Activated T-helper 1 cell treated with Interleukin-2 at 50 U/mL for 16 hours (primary cell): ENCODE measurements at regions not wholly inside any gene's neighbourhood (a gene's known extent, or its start where the extent isn't known, plus 50 kb on each side); places are given as distances from the start of the nearest gene placed in this dataset.

Experiments used
- DNase-seq: peaks from one replicate; pipeline ENCODE4 v3.0.0-alpha.2; 2020; ENCODE audit warnings: low read depth

DNA sequence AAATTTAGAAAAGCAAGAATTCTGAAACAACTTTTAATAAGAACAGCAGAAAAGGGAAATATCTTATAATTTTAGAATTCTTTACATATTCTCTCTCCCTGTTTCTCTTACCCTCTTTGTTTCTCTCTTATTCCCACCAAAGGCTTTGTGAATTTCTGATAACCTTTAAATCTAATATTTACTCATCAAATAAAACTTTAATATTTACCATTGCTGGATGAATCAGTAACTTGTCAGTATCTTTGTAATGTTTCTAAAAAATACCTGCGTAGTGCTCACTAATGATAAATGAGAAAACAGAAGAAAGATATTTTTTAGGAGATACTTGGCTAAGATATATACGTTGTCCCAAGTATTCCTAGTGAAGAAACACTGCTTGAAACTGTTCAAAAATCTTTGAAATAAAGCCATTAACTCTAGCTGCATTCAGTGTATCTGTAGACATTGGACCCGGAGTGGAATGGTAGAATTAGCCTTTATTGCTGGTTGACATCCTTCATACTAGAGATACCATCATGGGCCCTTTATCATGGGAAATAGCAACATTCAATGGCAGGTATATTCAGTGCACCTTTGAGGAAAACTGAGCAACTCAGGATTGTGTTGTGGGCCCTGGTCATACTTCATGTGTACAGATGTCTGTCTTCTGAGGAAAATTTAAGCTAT, 2160.4 kb downstream of the MAT2B start:
- no peak for DNase-seq

DNA sequence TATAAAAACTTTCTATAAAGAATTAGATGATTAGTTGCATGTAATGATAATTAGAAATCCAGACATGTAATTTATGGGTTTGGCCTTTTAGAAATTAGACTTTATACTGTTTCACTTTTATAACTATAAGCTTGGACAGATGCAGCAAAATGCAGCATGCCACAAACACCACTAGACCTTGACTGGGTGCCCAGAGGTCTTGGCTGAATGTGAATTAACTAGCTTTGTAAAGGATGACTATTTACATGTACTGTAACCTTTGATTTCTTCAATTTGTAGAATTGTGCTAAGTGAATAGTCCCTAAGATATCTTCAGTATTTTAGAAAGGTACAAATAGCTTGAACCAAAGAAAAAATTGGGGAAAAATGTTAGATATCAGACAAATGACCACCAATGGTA, 2168.1 kb downstream of the MAT2B start:
- no peak for DNase-seq

DNA sequence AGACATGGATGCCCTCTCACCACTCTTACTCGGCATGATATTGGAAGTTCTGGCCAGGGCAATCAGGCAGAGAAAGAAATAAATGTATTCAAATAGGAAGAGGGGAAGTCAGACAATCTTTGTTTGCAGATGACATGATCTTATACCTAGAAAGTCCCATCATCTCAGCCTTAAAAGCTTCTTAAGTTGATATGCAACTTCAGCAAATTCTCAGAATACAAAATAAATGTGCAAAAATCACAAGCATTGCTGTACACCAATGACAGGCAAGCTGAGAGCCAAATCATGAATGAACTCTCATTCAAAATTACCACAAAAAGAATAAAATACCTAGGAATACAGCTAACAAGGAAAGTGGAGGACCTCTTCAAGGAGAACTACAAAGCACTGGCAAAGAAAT, 2190.4 kb downstream of the MAT2B start:
- DNase-seq: no peak

DNA sequence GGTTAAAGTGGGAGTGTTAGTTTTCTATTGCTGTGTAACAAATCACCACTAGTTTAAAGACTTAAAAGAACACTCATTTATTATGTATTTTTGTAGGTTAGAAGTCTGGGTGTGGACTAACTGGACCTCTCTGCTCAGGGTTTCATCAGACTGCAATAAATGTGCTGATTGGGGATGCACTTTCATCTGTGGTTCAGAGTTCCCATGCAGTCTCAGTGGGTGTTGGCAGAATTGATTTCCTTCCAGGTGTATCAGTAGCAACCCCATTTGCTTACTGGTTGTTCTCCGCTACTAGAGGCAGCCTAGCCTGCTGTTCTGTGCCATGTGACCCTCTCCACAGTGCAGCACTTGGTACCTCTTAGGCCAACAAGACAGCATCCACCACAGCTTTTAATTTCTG, 2200.5 kb downstream of the MAT2B start:
- no peak for DNase-seq

DNA sequence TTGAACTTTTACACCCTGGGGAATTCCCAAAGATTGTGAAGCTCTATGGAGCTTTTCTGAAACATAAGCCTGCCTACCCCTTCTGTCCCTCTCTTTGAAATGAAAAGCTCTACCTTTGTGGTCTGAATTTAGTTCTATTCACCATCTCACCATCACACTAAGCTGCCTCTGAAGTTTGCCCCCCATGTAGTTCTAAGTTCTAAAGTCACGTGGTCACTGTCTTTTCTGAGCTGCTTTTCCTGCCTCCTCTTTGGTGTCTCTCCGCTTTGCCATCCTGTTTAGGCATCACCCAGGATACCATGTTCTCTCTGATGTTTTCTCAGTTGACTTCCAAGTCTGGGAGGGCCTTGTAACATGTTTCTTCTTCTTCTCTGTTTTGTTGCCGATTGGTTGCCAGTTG, 2206.6 kb downstream of the MAT2B start:
- DNase-seq: no peak

DNA sequence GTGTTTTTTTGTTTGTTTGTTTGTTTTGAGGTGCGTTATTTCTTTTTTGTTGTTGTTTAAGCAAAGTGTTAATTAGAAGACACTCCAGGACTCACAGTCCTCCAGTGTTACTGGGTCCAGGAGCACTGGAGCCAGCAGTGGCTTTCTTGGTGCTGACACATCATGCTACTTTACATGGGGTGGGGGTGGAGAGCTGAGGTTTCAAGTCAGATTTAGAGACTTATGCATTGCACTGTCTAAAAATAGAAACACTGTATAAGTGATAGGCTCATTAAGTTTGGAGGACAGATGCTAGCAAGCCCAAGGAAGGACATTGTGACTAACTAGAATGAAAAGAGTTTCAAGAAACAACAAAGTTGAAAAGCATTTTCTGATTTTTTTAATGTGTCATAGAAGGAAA, 2209.2 kb downstream of the MAT2B start:
- DNase-seq: no peak

DNA sequence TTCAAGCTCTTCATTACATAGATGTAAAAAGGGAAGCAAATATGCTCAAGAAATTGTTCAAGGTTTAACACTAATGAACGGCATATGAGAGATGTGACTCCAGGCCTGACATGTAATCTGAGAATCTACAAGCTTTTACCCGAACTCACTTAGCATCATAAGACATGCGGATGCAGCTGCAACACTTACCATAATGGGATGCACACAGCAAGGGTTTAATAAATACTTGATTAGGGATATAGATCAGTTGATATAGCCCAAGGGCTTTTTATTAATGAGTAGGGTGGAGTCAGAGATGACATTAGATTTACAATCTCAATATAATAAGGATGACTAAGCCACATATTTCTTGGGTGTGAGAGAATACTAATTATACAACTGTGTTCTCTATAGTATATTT, 2215.5 kb downstream of the MAT2B start:
- DNase-seq: no peak

DNA sequence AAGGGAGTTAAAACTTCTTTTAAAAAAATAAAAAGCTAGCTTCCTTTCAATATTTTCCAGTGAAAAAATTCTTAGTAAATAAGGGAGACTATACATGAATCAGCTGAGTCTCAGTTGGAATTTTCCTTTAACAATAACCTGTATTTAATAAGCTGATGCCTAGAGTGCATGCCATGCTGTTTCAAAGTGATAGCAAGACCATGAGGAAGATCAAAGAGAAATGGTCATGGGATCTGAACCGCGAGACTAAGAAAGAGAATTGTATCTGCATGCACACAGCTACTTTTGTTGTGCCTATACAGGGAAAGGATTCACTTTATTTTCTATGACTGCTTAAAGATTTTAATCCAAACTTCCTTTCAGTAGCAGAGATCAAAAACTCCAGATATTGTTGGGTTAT, 2217.0 kb downstream of the MAT2B start:
- DNase-seq: no peak

DNA sequence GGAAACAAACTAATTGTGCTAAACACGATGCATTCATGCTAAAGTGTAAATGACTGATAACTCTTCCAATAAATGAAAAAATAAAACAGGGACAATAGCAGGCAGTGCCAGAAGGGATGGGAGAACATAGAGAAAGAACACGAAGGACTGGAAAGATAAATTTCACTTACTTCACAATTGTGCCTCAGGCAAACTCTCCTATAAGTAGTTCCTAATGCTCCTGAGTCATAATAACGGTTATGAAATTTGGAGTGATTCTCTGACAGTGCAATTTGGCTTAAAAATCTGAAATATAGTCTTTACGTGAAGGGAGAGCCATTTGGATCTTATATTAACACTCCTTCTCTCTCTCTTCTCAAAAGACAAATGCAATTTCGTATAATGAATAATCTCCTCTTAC, 2218.5 kb downstream of the MAT2B start:
- DNase-seq: no peak

DNA sequence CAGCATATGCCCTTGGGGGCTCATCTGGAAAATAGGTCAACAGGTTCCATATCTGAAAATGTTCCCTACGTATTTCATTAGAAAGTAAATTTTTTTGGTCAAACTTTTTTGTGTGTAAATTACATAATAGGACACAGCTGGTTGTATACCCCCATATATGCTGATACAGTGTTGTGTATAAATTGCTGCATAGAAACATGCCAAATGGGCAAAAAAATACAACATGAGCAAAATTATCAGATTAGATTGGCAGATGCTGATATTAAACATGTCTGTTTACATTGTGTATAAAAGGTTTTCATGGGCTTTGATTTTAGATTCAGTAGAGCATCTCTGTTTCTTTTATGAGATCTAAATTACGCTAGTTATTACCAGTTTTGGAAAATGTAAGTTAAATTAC, 2223.0 kb downstream of the MAT2B start:
- DNase-seq: no peak

DNA sequence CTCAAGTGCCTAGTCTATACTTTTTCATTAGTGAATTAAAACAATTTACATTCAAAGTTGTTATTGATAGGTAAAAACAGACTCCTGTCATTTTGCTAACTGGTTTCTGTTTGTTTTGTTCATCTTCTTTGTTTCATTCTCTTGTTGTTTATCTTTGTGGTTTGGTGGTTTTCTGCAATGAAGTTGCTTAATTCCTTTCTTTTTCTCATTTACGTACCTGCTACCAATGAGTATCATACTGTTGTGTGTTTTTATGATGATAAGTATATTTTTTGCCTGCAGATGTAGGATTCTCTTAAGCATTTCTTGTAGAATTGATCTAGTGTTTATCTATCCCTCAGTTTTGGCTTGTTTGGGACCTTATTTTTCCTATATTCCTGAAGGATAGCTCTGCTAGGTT, 2230.0 kb downstream of the MAT2B start:
- no peak for DNase-seq

DNA sequence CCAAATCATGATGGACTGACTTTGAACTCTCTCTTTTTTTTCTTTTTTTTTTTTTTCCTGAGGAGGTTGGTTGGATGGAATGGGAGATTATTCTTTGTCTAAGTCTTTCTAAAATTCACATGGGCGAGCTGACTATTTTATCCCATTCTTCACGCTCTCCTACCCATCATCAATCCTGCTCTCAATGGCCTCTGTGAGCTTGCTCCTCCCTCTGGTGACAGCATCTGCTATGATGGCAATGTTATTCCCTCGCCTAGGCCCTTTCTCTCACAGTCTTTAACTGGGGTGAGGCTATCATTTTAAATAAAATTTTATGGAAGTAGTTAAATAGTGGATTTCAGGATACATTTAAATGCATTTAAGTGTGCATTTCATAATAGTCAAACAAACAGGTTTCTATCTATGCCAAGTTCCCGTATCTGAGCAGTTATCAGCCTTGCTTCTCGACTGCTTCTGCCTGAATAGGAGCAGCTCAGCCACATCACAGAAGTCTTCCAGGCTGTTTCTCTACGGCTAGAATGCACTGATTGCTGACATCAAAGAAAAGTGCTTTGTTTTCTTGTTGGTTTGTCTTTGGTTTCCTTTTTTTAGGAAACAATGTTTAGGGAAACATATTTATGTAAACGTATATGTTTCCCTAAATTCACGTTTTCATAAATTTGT, 2233.8 kb downstream of the MAT2B start:
- DNase-seq: no peak

DNA sequence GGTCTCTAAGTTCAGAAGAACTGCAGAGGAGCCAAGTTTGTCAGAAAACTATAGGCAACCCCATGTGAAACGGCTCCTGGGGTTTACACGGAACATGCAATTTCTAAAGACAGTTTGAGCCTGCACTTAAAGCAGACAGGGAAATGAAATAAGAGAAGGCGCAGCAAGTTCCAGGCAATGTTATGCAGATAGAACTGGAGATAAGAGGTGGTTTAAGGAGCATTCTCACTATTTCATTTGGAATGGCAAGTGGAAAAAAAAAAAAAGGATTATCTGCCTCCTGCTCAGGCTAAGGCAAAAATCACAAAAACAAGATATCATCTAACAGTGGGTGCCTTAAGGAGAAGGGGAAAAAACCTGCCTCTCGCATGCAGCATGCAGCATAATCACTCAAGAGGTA, 2252.4 kb downstream of the MAT2B start:
- DNase-seq: no peak

DNA sequence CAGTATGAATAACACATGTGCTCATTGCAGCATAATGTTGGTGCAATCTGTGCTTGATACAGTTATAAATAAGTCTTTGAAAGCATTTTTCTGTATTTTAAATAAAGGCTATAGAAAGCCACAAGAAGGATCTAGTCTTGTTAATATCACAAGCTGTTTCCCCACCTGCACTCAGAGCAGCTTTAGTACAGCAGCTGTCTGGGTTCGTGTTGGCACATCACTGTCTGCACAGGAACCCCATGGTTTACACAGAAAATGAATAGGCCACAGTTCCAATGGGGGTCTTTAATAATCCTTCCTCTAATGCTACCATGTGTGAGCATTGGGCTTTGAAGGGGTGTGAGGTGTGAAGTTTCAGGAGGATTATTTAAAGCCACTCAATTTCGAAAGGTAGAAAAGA, 2269.7 kb downstream of the MAT2B start:
- no peak for DNase-seq

DNA sequence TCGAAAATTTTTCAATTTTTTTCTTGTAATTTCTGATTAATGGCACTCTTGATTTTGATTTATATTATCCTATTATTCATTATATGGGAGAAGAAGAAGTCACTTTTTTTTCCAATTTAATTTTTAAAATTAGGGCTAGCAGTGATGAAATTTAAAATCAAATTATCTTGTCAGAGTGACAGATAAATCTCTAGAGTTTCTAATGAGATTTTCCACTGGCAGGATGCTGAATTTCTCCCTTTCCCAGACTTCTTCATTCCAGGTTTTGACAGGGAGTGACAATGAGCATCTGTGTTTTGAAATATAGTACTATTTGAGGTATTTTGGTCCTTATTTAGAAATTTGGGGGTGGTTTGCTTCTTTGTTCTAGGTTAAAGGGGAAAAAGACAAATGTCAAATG, 2274.1 kb downstream of the MAT2B start:
- DNase-seq: no peak

DNA sequence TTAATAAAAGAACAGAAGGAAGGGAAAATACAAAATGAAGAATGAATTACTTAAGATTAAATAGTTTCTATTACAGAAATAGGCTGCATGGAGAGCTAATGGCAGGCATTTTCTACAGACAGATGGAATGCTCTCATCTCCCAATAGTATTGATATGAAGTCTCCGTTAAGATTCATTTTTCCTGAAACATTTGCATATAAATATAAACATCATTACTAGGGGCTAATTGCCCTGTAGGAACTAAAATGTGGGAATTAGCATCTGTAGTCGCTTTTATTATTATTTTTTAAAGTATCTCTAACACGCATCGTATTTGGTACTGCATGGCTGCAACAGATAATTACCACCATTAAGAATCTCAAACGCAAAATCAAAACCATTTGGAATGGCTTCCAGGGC, 2275.5 kb downstream of the MAT2B start:
- DNase-seq: no peak

DNA sequence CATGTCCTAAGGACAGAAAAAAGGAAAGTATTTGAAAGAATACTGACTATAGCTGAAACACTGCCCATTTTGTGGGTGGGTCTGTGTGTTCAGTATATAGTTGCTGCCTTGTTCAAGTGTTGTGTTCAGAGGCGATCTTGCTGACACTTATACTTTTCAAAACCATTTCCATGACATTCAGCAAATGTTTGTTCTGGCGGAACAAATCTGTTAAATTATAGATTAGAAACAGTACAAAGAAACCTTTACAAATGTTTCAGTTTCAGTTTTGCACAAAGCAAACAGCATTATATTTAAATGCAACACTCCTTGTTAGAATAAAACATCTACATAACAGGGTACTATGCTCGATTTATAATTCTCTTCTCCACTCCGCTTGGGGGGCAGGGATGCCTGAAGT, 2276.3 kb downstream of the MAT2B start:
- no peak for DNase-seq

DNA sequence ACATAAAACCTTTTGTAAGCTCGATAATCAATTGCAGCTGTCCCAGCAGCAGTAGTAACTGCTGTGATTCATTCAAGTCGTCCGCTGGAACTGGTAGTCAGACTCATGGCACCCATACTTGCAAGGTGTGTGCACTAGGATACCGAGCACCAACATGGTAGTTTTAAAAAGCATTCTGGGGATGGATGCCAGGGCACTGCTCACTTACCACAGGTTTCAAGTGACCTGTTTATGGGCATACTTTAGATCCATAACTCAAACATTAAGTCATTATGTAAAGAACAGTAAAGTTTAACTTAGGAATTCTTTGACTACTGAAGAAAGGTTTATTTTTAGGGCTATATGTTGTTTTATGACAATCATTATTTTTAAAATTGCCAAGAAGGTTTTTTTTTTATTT, 2277.6 kb downstream of the MAT2B start:
- DNase-seq: no peak

DNA sequence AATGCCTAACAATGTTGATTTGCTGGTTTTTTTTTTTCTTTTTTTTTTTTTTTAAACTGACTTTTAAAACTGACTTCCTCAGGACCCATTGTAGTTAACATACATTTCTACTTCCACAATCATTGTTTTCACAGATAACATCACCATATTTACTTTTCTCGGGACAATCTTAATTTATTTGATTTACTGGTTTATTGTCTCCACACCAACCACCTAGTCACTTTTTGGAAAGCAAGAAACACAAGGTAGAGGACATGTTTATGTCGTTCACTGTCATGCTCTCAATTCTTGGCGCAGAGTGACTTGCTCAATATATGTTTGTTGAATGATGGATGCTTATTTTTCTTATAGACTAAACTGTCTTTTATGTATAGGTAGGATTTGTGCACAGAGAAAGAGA, 2280.7 kb downstream of the MAT2B start:
- DNase-seq: no peak

DNA sequence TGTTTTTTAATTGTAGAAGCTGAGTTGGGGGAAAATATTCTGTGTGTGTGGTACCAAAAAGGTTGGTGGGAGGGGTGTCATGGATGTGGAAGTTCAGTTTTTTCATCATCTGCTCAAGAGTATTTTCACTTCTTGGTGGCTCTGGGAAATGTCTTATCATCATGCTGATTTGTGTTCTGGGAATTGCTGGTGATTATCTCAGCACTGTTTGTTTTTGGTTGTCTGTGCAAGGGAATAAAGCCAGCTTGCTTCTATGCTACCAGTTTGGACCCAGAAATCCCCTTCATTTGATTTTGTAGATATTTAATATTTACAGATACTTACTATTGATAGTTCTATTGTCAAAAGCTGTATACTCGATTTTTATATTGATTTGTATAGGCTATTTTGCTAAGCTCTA, 2289.7 kb downstream of the MAT2B start:
- no peak for DNase-seq

DNA sequence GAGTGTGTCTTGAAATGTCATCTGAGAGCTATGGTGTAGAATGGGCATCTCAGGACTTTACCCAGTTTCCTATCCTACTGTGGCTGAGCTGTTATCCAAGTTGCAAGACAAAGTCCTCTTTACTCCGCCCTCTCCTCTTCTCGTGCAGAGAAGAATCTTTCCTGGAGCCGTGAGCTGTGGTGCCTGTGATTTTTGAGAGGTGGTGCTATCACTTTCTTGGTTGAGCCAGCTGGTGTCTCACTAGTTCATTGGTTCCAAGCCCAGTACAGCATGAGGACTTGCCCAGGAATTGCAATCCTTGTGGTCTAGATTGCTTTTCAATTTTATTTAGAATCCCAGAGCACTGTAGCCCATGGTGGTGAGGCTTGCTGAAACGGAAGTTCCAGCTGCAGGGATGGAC, 2300.3 kb downstream of the MAT2B start:
- DNase-seq: no peak

DNA sequence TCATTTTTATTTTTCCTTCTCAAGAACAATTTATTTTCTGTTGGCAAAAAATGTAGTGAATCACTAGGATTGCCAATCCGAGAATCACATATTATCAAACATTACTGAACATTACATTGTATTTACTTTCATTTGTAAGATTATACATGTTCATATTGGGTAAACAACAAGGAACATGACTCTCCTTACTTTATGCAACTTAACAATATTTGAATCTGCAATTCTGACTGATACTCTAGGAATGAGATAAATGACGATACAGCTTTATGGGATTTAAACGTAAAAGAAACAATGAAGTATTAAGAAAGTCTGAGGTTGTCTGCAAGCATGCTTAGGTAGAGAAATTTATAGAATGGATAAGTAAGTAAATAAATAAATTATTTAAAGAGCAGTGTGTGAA, 2302.9 kb downstream of the MAT2B start:
- no peak for DNase-seq

DNA sequence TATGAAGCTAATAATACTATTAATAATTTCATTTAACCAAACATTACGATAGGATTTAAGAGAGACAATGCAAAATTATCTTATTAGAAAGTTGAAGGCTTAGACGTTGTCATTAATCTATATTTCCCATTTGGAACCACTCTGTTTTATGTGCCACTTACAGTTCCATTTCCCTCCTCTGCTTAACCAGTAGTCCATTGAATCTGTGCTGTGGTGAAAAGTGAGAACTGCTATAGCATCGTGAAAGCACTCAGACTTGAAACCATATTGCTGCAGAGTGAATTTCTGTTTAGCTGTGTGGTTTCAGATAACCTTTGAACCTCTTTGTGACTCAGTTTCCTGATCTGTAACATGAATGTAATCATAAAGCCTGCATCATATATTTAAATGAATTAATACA, 2304.5 kb downstream of the MAT2B start:
- no peak for DNase-seq

DNA sequence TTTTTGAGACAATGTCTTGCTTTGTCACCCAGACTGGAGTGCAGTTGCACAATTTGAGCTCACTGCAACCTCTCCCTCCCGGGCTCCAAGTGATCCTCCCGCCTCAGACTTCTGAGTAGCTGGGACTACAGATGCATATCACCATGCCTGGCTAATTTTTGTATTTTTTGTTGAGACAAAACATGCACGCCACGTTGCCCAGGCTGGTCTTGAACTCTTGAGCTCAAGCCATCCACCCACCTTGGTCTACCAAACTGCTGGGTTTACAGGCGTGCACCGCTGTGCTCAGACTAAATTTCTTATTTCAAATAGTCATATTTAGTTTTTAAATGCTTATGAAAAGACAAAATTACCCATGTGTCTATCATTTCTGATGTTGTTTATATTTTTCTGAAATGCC, 2324.1 kb downstream of the MAT2B start:
- no peak for DNase-seq
